ENCODE measurements at regions not wholly inside any gene's neighbourhood (a gene's known extent, or its start where the extent isn't known, plus 50 kb on each side); places are given as distances from the start of the nearest gene placed in this dataset.

GRCh38 chr22:45096256-45096907 lies 67.3 kb upstream of the NUP50 start:
- DNase-seq (ENCODE audit: low read depth, low spot score): peak; percentile 2

GRCh38 chr22:45097061-45097460 lies 66.7 kb upstream of the NUP50 start:
- DNase-seq (ENCODE audit: low read depth, low spot score): no peak

GRCh38 chr22:45098056-45098455 lies 65.7 kb upstream of the NUP50 start:
- no peak for DNase-seq (ENCODE audit: low read depth, low spot score)

- DNase-seq (ENCODE audit: low read depth, low spot score): no peak
Measured at GRCh38 chr22:45099961-45100360, 63.8 kb upstream of the NUP50 start.

- no peak for DNase-seq (ENCODE audit: low read depth, low spot score)
Measured at GRCh38 chr22:45101515-45102227, 62.1 kb upstream of the NUP50 start.

GRCh38 chr22:45102896-45103420 lies 60.8 kb upstream of the NUP50 start:
- no peak for DNase-seq (ENCODE audit: low read depth, low spot score)

GRCh38 chr22:45103756-45104155 lies 60.0 kb upstream of the NUP50 start:
- no peak for DNase-seq (ENCODE audit: low read depth, low spot score)

- no peak for DNase-seq (ENCODE audit: low read depth, low spot score)
Measured at GRCh38 chr22:45104313-45104712, 59.4 kb upstream of the NUP50 start.

- DNase-seq (ENCODE audit: low read depth, low spot score): no peak
Measured at GRCh38 chr22:45105281-45105702, 58.4 kb upstream of the NUP50 start.

- DNase-seq (ENCODE audit: low read depth, low spot score): no peak
Measured at GRCh38 chr22:45107671-45108070, 56.1 kb upstream of the NUP50 start.

GRCh38 chr22:45112136-45112879 lies 51.4 kb upstream of the NUP50 start:
- DNase-seq (ENCODE audit: low read depth, low spot score): no peak

Data from activated CD4-positive, CD25-positive, alpha-beta regulatory T cell treated with anti-CD3 and anti-CD28 coated beads, Interleukin-2, amount 50 U/mL, for 16 hours (primary cell).